DOHH2 (cell line): ENCODE measurements at regions not wholly inside any gene's neighbourhood (a gene's known extent, or its start where the extent isn't known, plus 50 kb on each side); places are given as distances from the start of the nearest gene placed in this dataset.

ENCODE experiments used
- CTCF ChIP-seq: fragments of 200-600 bp; sonication (generic); IDR thresholded peaks from one replicate; pipeline ENCODE4 v1.5.1; 2014; ENCODE audit warnings: antibody characterized with exemption, mild to moderate bottlenecking, low read depth, low read length; ENCODE audit not compliant: poor library complexity, severe bottlenecking
- EZH2phosphoT487 ChIP-seq: fragments of 200-600 bp; sonication (generic); IDR thresholded peaks from 2 replicates; pipeline ENCODE4 v1.6.1; 2017; ENCODE audit warnings: borderline replicate concordance, mild to moderate bottlenecking, antibody characterized with exemption, low read length, moderate library complexity, mixed read lengths

- TF ChIP-seq CTCF (no peak), EZH2phosphoT487 (no peak)
Observed at GRCh38 chr3:89586676-89587075, 479.3 kb downstream of the EPHA3 start.
